Stimulated activated memory B cell treated with anti-CD40 and anti-IgM and Interleukin-4, amounts not matched to agents 10 μg/mL and 1 μg/mL and 100 μg/mL, for 72 hours (primary cell): ENCODE measurements at regions not wholly inside any gene's neighbourhood (a gene's known extent, or its start where the extent isn't known, plus 50 kb on each side); places are given as distances from the start of the nearest gene placed in this dataset.
"Not testable (repeated sequence)": the region's sequence is repeated elsewhere in the genome, so short reads cannot be mapped to it uniquely, and the experiment has no call there.

Experiments used
- ATAC-seq: fragments of 150-1000 bp; cut with Tn5 transposase; 2 replicates; pipeline ENCODE4 v1.10.0; 2021
- H3K27ac Mint-ChIP-seq: one replicate; pipeline ENCODE4 v1.8.0; 2022; ENCODE audit warnings: mild to moderate bottlenecking, mixed read lengths
- H3K27me3 Mint-ChIP-seq: one replicate; pipeline ENCODE4 v1.8.0; 2022; ENCODE audit warnings: mixed read lengths
- H3K36me3 Mint-ChIP-seq: one replicate; pipeline ENCODE4 v1.8.0; 2022; ENCODE audit warnings: mixed read lengths
- H3K4me1 Mint-ChIP-seq: one replicate; pipeline ENCODE4 v1.8.0; 2022; ENCODE audit warnings: mixed read lengths
- H3K4me3 Mint-ChIP-seq: one replicate; pipeline ENCODE4 v1.8.0; 2022; ENCODE audit warnings: mild to moderate bottlenecking, moderate library complexity, mixed read lengths
- H3K9me3 Mint-ChIP-seq: one replicate; pipeline ENCODE4 v1.8.0; 2022; ENCODE audit warnings: mixed read lengths

- not testable (repeated sequence) for H3K4me3 Mint-ChIP-seq, H3K9me3 Mint-ChIP-seq, H3K36me3 Mint-ChIP-seq, H3K27me3 Mint-ChIP-seq, H3K4me1 Mint-ChIP-seq, ATAC-seq, H3K27ac Mint-ChIP-seq
Measured at GRCh38 chrX:76774912-76775311, 347.4 kb downstream of the MAGEE1 start.

- H3K9me3 Mint-ChIP-seq, result no peaks in the 10 kb centered on the region
- H3K36me3 Mint-ChIP-seq, result no peaks in the 10 kb centered on the region
- H3K27me3 Mint-ChIP-seq, result no peaks in the 10 kb centered on the region
- H3K4me3 Mint-ChIP-seq, result no peak overlapping the region
- no peak for ATAC-seq
- H3K27ac Mint-ChIP-seq, result no peak overlapping the region
- no peaks in the 10 kb centered on the region for H3K4me1 Mint-ChIP-seq
Measured at GRCh38 chrX:76796311-76796710, 368.8 kb downstream of the MAGEE1 start.

GRCh38 chrX:76802708-76803107 lies 375.2 kb downstream of the MAGEE1 start:
- no peaks in the 10 kb centered on the region for H3K27me3 Mint-ChIP-seq

GRCh38 chrX:76815754-76816153 lies 388.2 kb downstream of the MAGEE1 start:
- no peaks in the 10 kb centered on the region for H3K9me3 Mint-ChIP-seq
- H3K36me3 Mint-ChIP-seq, result no peaks in the 10 kb centered on the region
- H3K4me3 Mint-ChIP-seq, result no peak overlapping the region
- no peaks in the 10 kb centered on the region for H3K4me1 Mint-ChIP-seq
- no peaks in the 10 kb centered on the region for H3K27me3 Mint-ChIP-seq
- no peak for ATAC-seq
- no peak overlapping the region for H3K27ac Mint-ChIP-seq

More at GRCh38 chrX:76802708-76803107, 375.2 kb downstream of the MAGEE1 start:
- Mint-ChIP-seq H3K4me3 (no peak overlapping the region), H3K36me3 (no peaks in the 10 kb centered on the region), H3K27ac (no peak overlapping the region), H3K9me3 (no peaks in the 10 kb centered on the region), H3K4me1 (no peaks in the 10 kb centered on the region)
- ATAC-seq, result no peak

GRCh38 chrX:76817279-76817678 lies 389.8 kb downstream of the MAGEE1 start:
- H3K27ac Mint-ChIP-seq, ATAC-seq, H3K4me1 Mint-ChIP-seq, H3K9me3 Mint-ChIP-seq, H3K36me3 Mint-ChIP-seq, H3K4me3 Mint-ChIP-seq, H3K27me3 Mint-ChIP-seq: not testable (repeated sequence)

GRCh38 chrX:76821276-76821675 lies 393.8 kb downstream of the MAGEE1 start:
- ATAC-seq, result no peak

GRCh38 chrX:76827672-76828071 lies 400.2 kb downstream of the MAGEE1 start:
- Mint-ChIP-seq H3K27ac (no peak overlapping the region), H3K4me1 (no peaks in the 10 kb centered on the region), H3K4me3 (no peak overlapping the region), H3K36me3 (no peaks in the 10 kb centered on the region), H3K9me3 (no peaks in the 10 kb centered on the region), H3K27me3 (no peaks in the 10 kb centered on the region)
- no peak for ATAC-seq

More at GRCh38 chrX:76821276-76821675, 393.8 kb downstream of the MAGEE1 start:
- no peaks in the 10 kb centered on the region for H3K4me1 Mint-ChIP-seq
- H3K27me3 Mint-ChIP-seq, result no peaks in the 10 kb centered on the region
- H3K27ac Mint-ChIP-seq, result no peak overlapping the region
- H3K36me3 Mint-ChIP-seq, result no peaks in the 10 kb centered on the region
- no peaks in the 10 kb centered on the region for H3K9me3 Mint-ChIP-seq
- no peak overlapping the region for H3K4me3 Mint-ChIP-seq

GRCh38 chrX:76840902-76841301 lies 413.4 kb downstream of the MAGEE1 start:
- H3K27ac Mint-ChIP-seq, ATAC-seq, H3K4me1 Mint-ChIP-seq, H3K27me3 Mint-ChIP-seq, H3K9me3 Mint-ChIP-seq, H3K36me3 Mint-ChIP-seq, H3K4me3 Mint-ChIP-seq: not testable (repeated sequence)

- H3K27ac Mint-ChIP-seq, result no peak overlapping the region
- no peaks in the 10 kb centered on the region for H3K9me3 Mint-ChIP-seq
- H3K4me3 Mint-ChIP-seq, result no peak overlapping the region
- no peaks in the 10 kb centered on the region for H3K4me1 Mint-ChIP-seq
- no peaks in the 10 kb centered on the region for H3K27me3 Mint-ChIP-seq
- H3K36me3 Mint-ChIP-seq, result no peaks in the 10 kb centered on the region
- no peak for ATAC-seq
Measured at GRCh38 chrX:76850851-76851250, 423.3 kb downstream of the MAGEE1 start.

- Mint-ChIP-seq H3K4me3 (no peak overlapping the region), H3K9me3 (no peaks in the 10 kb centered on the region), H3K4me1 (no peaks in the 10 kb centered on the region), H3K27me3 (no peaks in the 10 kb centered on the region), H3K36me3 (no peaks in the 10 kb centered on the region), H3K27ac (no peak overlapping the region)
- ATAC-seq, result no peak
Measured at GRCh38 chrX:76862509-76862908, 435.0 kb downstream of the MAGEE1 start.

- H3K27ac Mint-ChIP-seq, result no peak overlapping the region
- H3K4me1 Mint-ChIP-seq, result no peaks in the 10 kb centered on the region
- no peak overlapping the region for H3K4me3 Mint-ChIP-seq
- no peaks in the 10 kb centered on the region for H3K27me3 Mint-ChIP-seq
- H3K36me3 Mint-ChIP-seq, result no peaks in the 10 kb centered on the region
- peaks cover 9% of the 10 kb centered on the region for H3K9me3 Mint-ChIP-seq
- ATAC-seq, result no peak
Measured at GRCh38 chrX:76893930-76894329, 466.4 kb downstream of the MAGEE1 start.

- no peak for ATAC-seq
- Mint-ChIP-seq H3K27ac (no peak overlapping the region), H3K4me3 (no peak overlapping the region), H3K9me3 (peaks cover 2% of the 10 kb centered on the region), H3K4me1 (no peaks in the 10 kb centered on the region), H3K36me3 (no peaks in the 10 kb centered on the region), H3K27me3 (no peaks in the 10 kb centered on the region)
Measured at GRCh38 chrX:76915836-76916235, 488.3 kb downstream of the MAGEE1 start.

- no peak for ATAC-seq
- Mint-ChIP-seq H3K27me3 (no peaks in the 10 kb centered on the region), H3K27ac (no peak overlapping the region), H3K4me1 (no peaks in the 10 kb centered on the region), H3K4me3 (no peak overlapping the region), H3K36me3 (no peaks in the 10 kb centered on the region), H3K9me3 (no peaks in the 10 kb centered on the region)
Measured at GRCh38 chrX:76918033-76918432, 490.5 kb downstream of the MAGEE1 start.

- H3K4me3 Mint-ChIP-seq, result no peak overlapping the region
- H3K27ac Mint-ChIP-seq, result no peak overlapping the region
- no peaks in the 10 kb centered on the region for H3K4me1 Mint-ChIP-seq
- no peaks in the 10 kb centered on the region for H3K36me3 Mint-ChIP-seq
- H3K9me3 Mint-ChIP-seq, result no peaks in the 10 kb centered on the region
- H3K27me3 Mint-ChIP-seq, result no peaks in the 10 kb centered on the region
- no peak for ATAC-seq
Measured at GRCh38 chrX:76919761-76920160, 492.3 kb downstream of the MAGEE1 start.

- Mint-ChIP-seq H3K27ac (no peak overlapping the region), H3K4me1 (no peaks in the 10 kb centered on the region), H3K9me3 (no peaks in the 10 kb centered on the region), H3K27me3 (no peaks in the 10 kb centered on the region), H3K36me3 (no peaks in the 10 kb centered on the region), H3K4me3 (no peak overlapping the region)
- ATAC-seq, result no peak
Measured at GRCh38 chrX:76920607-76921006, 493.1 kb downstream of the MAGEE1 start.

- Mint-ChIP-seq H3K4me3 (no peak overlapping the region), H3K4me1 (no peaks in the 10 kb centered on the region), H3K27me3 (no peaks in the 10 kb centered on the region), H3K36me3 (no peaks in the 10 kb centered on the region), H3K9me3 (no peaks in the 10 kb centered on the region), H3K27ac (no peak overlapping the region)
- no peak for ATAC-seq
Measured at GRCh38 chrX:76921176-76921575, 493.7 kb downstream of the MAGEE1 start.

- Mint-ChIP-seq H3K4me1 (no peaks in the 10 kb centered on the region), H3K4me3 (no peak overlapping the region), H3K27me3 (no peaks in the 10 kb centered on the region), H3K27ac (no peak overlapping the region), H3K9me3 (peaks cover under 1% of the 10 kb centered on the region), H3K36me3 (no peaks in the 10 kb centered on the region)
- ATAC-seq, result no peak
Measured at GRCh38 chrX:76922100-76922499, 494.6 kb downstream of the MAGEE1 start.
